C4-2B (cell line): ENCODE measurements at regions not wholly inside any gene's neighbourhood (a gene's known extent, or its start where the extent isn't known, plus 50 kb on each side); places are given as distances from the start of the nearest gene placed in this dataset.

Experiments used
- H3K27ac ChIP-seq: fragments of 450-650 bp; 2 replicates; pipeline ENCODE4 v1.5.1; 2017
- CTCF ChIP-seq: fragments of 450-650 bp; conservative IDR thresholded peaks from 2 replicates; pipeline ENCODE4 v1.5.1; 2017; ENCODE audit warnings: mild to moderate bottlenecking
- ZFX ChIP-seq: fragments of 450-650 bp; IDR thresholded peaks from 2 replicates; pipeline ENCODE4 v1.6.1; 2017

DNA sequence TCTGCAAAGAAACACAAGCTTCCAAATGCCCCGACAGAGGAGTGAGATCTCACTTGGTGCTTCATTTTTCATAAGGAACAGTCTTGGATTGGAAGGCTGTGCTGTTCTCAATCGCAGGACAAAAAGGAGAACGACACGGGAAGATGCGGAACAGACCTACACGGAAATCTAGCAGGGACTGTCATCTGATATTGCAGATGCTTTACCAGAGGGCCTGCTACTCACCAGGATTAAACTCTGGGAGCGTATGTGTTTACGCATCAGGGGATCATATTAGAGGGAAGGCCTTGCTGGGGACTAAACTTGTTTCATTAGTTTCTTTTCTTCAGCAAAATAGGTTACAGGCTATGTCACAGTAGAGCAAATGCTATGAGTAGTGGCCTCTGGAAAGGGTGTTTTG is 82.8 kb upstream of the EEPD1 start:
- TF ChIP-seq CTCF (no peak), ZFX (no peak)

GRCh38 chr7:36071605-36072004 is 81.4 kb upstream of the EEPD1 start:
- TF ChIP-seq ZFX (no peak), CTCF (no peak)
- no peak overlapping the region for H3K27ac ChIP-seq

More for the DNA sequence above, 82.8 kb upstream of the EEPD1 start:
- no peak overlapping the region for H3K27ac ChIP-seq

GRCh38 chr7:36072620-36073019 is 80.4 kb upstream of the EEPD1 start:
- no peak for TF ChIP-seq CTCF
- no peak for TF ChIP-seq ZFX
- no peak overlapping the region for H3K27ac ChIP-seq

DNA sequence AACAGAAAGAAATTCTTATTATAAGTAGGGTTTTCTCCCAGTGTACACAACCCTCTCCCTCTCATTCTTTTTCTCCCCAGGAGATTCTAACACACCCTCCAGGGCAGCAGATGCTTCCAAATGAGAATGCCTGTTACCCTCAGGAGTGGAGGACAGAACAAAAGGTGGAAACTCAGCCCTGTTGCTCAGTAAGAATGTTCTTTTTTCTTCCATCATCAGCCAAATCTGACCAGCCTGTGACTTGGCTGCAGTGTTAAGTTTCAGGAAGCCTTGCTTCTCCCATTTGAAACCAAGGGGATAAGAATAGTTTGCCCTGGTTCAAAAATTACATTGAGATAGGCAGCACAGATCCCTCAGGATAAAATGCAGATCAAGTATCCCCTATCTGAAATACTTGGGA is 77.5 kb upstream of the EEPD1 start:
- TF ChIP-seq ZFX (no peak), CTCF (no peak)
- no peak overlapping the region for H3K27ac ChIP-seq

DNA sequence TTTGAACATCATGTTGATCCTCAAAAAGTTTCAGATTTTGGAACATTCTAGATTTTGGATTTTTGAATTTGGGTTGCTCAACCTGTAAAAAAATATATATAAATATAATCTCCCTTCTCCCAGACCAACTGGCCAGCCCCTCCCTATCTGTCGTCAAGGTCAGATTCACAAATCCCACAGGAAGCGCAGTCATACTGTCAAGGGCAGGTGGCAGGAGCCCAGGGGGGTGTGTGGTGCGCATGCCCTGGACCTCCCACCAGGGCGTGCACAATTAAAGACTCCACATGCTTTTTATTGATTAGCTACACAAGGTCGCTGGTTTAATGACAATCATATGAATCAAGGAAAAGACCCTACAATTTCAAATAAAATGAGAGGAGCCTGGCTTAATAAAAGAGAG is 77.0 kb upstream of the EEPD1 start:
- TF ChIP-seq ZFX (no peak), CTCF (no peak)
- no peak overlapping the region for H3K27ac ChIP-seq

DNA sequence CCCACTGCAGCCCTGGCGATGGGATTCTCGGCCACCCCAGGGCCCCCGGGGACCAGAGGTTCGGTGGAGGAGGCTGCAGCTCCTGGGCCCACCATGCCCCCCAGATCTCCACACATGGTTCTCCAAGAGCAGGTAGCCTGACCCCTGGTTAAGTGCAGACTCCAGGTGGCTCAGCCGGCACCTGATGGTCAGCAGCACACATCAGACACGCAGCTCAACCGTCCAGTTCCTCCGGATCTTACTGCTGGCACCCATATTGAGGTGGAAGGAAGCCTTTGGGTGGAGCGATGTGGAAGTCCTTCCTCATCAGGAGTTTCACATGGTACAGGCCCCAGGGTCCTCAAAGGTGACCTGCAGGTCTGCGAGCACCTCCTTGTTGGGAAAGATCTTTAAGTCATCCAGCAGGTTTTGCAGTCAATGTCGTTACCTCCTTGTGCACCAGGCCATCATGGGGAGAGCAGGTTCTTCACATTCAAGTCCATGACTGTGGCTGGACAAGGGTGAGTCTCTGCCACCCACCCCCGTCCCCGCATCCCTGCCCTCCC is 74.2 kb upstream of the EEPD1 start:
- no peak overlapping the region for H3K27ac ChIP-seq
- TF ChIP-seq CTCF (no peak), ZFX (no peak)

GRCh38 chr7:36079446-36080025 is 73.5 kb upstream of the EEPD1 start:
- H3K27ac ChIP-seq = no peak overlapping the region
- TF ChIP-seq CTCF = no peak
- TF ChIP-seq ZFX = no peak
